IMR-90 (cell line): ENCODE measurements at regions not wholly inside any gene's neighbourhood (a gene's known extent, or its start where the extent isn't known, plus 50 kb on each side); places are given as distances from the start of the nearest gene placed in this dataset.
"Not testable (repeated sequence)": the region's sequence is repeated elsewhere in the genome, so short reads cannot be mapped to it uniquely, and the experiment has no call there.

Experiments used
- BHLHE40 ChIP-seq: fragments of 150-350 bp; IDR thresholded peaks from 2 replicates; pipeline ENCODE4 v1.6.1; 2016; ENCODE audit warnings: mild to moderate bottlenecking, low read depth, low read length
- CEBPB ChIP-seq: IDR thresholded peaks from 2 replicates; pipeline ENCODE4 v1.6.1; 2012; ENCODE audit warnings: low read depth, low read length, improper control_type of control experiment
- MAFK ChIP-seq: IDR thresholded peaks from 2 replicates; pipeline ENCODE4 v1.6.1; 2012; ENCODE audit warnings: low read depth, low read length, improper control_type of control experiment
- MXI1 ChIP-seq: IDR thresholded peaks from 2 replicates; pipeline ENCODE4 v1.6.1; 2012; ENCODE audit warnings: low read depth, mild to moderate bottlenecking, low read length, moderate library complexity, borderline replicate concordance
- POLR2A ChIP-seq: IDR thresholded peaks from 2 replicates; pipeline ENCODE4 v1.6.1; 2012; ENCODE audit warnings: mild to moderate bottlenecking, low read depth, low read length
- TF ChIP-seq, protein P1 (sequence below): conservative IDR thresholded peaks from 2 replicates; pipeline ENCODE4 v1.5.1; 2012; ENCODE audit warnings: mild to moderate bottlenecking, low read depth, low read length, improper control_type of control experiment

DNA sequence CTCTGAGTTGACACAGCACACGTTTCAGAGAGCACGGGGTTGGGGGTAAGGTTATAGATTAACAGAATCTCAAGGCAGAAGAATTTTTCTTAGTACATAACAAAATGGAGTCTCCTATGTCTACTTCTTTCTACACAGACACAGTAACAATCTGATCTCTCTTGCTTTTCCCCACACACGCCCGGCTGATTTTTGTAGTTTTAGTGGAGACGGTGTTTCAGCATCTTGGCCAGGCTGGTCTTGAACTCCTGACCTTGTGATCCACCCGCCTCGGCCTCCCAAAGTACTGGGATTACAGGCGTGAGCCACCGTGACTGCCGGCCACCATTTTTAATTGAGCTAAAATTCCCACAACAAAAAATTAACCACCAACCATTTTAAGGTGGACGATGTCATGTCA lies 123.7 kb downstream of the CRLF3 start:
- TF ChIP-seq, protein P1, sequence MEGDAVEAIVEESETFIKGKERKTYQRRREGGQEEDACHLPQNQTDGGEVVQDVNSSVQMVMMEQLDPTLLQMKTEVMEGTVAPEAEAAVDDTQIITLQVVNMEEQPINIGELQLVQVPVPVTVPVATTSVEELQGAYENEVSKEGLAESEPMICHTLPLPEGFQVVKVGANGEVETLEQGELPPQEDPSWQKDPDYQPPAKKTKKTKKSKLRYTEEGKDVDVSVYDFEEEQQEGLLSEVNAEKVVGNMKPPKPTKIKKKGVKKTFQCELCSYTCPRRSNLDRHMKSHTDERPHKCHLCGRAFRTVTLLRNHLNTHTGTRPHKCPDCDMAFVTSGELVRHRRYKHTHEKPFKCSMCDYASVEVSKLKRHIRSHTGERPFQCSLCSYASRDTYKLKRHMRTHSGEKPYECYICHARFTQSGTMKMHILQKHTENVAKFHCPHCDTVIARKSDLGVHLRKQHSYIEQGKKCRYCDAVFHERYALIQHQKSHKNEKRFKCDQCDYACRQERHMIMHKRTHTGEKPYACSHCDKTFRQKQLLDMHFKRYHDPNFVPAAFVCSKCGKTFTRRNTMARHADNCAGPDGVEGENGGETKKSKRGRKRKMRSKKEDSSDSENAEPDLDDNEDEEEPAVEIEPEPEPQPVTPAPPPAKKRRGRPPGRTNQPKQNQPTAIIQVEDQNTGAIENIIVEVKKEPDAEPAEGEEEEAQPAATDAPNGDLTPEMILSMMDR = not testable (repeated sequence)
- TF ChIP-seq MAFK, POLR2A, MXI1, CEBPB, BHLHE40: not testable (repeated sequence)
